ENCODE measurements at regions not wholly inside any gene's neighbourhood (a gene's known extent, or its start where the extent isn't known, plus 50 kb on each side); places are given as distances from the start of the nearest gene placed in this dataset.
"Not testable (repeated sequence)": the region's sequence is repeated elsewhere in the genome, so short reads cannot be mapped to it uniquely, and the experiment has no call there.

DNA sequence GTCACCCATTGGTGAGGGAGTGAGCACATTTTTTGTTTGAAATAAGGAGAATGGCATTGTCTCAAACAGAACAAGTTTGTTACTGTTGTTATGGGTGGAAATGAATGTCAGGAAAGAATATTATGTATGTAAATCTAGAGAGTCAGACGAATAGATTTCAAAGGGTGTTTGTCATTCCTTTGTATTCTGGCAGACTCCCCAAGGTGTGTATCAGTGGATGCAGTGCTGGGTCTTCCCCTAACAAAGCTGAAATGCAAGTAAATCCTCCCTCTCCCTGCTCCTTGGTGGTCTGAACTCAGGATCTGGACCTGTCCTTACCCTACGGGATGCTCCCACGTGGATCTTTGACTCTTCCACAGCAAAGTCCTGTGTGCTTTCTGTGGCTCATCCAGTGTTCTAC is 139.5 kb upstream of the ZNF516 start:
- DNase-seq (ENCODE audit: low spot score): no peak

DNA sequence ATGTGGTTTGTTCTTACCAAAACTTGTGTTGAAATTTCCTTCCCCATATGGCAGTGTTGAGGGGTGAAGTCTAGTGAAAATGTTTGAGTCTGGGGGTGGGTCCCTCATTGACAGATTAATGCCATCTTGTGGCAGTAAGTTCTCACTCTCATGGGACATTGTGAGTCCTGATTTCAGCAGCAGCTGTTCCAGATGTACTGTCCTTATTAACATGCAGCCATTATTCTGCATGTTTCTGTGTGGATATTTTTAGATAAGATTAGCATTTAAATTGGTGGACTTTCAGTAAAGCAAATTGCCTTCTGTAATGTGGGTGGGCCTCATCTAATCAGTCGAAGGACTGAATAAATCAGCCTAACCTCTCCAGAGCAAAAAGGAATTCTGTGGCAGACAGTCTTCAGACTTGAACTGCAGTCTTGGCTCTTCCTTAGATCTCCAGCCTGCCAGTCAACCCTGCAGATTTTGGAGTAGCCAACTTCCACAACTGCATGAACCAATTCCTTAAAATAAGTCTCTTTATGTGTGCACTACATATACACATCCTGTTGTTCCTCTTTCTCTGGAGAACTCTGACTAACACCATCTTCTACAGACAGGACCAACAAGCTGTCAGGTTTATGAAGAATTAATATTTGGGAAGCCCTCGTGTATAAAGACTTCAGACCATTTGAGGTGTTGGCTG is 138.7 kb upstream of the ZNF516 start:
- DNase-seq (ENCODE audit: low spot score): no peak

DNA sequence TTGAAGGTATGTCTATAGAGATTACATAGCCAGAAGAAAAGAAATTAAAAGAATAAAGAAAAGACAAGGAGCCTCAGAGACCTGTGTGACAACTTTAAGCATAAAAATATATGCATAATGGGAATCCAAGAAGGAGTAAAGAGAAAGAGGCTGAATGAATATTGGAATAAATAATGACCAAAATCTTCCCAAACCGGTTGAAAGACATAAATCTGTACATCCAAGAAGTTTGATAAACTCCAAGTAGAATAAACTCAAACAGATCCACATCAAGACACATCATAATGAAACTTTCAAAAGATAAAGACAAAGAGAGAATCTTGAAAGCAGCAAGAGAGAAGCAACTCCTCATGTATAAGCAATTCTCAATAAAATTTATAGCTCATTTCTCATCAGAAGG is 132.4 kb upstream of the ZNF516 start:
- no peak for DNase-seq (ENCODE audit: low spot score)

DNA sequence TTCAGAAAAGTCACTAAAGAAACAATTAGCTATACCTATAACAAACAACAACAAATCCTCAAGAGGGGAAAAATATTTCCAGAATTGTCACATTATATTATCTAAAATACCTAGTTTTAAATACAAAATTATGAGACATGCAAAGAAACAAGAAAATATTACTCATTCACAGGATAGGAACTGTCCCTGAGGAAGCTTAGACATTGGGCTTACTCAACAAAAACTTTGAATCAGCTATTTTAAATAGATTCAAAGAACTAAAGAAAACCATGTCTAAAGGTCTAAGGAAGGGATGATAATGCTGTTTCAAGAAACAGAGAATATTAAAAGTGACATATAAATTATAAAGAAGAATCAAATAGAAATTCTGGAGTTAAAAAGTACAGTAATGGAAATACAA is 131.9 kb upstream of the ZNF516 start:
- DNase-seq (ENCODE audit: low spot score): no peak

DNA sequence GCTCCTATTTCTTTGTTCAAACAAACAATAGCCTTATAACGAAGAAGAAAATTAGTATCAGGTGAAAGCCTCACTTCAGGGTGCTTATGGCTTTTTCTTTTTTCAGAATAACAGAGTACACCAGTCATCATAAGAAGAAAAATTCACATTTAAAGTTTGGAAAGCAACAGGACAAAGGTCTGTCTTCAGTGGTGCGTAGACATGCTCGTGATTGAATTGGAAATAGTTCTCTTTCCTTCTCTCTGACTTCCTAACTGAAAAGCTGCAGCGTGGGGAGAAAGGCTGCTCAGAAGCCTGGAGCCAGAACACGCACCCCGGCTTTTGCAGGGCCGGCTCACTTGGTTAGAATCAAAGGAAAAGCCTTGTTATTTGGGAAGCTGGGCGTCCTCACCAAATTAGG is 127.6 kb upstream of the ZNF516 start:
- no peak for DNase-seq (ENCODE audit: low spot score)

DNA sequence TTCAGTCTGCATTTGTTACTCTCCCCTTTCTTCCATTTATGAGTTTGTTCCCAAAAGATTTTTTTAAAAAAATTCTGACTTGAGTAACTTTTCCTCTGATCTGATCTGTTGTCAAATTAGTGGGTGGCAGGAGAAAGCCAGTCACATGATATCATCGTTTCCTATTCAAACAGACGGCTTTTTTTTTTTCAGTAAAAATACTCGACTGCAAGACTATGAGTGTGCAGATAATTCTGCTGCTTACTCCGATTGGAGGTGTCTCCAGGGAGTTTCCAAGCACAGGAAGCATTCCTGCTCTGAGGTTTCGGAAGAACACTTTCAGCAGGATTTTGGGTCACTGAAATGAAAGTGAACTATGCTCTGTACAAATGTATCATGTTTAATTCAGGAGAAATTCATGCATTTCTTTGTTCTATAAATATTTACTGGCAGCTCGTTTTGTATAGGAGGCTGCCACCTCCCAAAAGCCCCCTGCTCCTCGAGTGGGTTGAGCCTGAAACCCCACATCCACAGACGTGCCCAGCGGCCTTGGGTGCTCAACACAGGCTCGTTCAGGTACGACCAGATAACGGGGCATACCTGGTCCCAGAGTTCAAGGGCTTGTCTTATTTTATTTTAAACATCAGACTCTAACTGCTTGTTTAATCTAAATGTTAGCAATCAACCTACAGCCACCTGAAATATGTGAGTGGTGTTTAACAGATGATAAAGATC is 126.9 kb upstream of the ZNF516 start:
- no peak for DNase-seq (ENCODE audit: low spot score)

DNA sequence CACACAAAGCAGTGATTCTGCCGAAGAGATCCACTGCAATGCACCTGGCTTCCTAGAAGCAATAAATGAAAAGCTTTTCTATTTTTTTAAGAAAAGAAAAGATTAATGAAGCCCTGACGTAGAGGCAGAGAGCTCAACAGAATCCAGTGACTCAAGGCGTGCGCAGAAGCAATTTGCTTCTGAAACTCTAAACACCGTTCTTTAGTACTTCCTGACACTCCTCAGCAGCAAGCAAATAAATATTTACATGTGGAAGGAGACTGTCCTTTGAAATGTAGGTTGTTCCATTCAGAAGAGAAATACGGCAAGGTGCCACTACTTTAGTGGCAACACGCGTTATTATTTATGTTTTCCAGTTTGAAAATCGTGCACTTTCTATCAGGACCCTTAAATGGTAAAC is 126.2 kb upstream of the ZNF516 start:
- no peak for DNase-seq (ENCODE audit: low spot score)

DNA sequence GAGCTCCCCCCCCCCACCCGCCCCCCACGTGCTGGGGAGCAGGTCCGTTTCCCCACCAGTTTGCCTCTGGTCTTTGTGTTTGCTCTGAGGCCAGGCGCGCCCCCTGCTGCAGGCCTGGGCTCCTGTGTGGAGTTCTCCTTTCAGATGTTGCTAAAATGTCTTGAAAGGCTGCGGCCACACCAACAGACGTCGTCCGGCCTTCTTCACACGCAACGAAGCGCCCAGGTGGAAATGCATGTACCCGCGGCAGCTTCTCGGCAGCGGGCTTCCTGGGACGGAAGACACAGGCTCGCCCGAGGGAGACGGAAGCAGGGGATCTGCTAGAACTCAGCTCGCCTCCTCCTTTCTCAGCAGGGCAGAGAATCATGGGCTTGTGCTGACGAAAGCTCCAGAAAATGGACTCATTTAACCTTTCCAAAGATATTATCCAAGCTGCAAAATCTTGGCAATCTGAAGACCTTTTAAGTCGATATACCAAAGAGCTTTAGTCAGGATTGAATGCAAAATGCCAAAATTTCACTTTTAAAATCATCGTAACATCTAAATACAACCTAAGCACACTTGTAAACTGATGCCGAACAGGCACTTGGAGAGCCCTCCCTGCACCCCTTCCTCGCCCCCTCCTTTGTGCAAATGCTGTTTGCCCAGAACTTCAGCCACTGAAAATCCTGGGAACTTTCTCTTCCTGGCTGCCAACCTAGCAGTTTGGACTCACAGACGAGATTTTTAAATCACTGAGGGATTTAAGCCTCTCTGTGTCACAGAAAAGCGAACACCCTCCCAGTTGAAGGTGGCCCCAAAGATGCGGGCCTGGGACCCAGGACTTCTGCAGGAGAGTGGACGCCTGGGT is 125.5 kb upstream of the ZNF516 start:
- no peak for DNase-seq (ENCODE audit: low spot score)

DNA sequence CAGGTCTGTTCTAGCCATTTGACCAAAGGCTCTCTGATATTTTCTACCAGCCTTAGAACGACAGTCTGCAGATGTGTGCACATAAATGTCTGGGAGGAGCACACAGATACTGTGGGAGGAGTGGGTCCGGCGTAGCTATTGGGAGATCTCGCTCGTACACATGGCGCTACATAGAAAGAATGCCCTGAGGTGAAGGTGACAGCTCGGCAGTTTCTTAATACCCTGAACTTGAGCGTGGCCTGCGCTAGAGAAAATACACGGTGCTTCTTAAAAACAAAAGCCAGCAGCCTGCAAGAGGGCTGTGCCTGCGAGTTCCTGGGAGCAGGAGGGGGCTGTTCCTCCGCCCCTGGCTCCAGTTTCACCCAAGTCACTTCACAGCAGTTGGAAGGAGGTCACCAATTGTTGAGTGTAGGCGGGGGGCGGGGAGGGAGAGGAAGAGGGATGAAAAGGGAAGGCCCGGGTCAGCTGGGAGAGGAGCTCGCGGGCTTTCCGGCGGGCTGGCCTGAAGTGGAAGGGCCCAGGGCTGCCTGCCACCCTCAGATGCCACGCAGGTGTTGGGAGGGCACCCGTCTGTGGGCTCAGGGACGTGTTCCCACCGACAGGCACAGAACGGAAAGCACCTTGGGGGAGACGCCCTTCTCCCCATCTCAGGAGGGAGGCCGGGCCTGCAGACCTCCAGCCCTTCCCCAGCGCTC is 124.7 kb upstream of the ZNF516 start:
- DNase-seq (ENCODE audit: low spot score): peak; percentile 84

DNA sequence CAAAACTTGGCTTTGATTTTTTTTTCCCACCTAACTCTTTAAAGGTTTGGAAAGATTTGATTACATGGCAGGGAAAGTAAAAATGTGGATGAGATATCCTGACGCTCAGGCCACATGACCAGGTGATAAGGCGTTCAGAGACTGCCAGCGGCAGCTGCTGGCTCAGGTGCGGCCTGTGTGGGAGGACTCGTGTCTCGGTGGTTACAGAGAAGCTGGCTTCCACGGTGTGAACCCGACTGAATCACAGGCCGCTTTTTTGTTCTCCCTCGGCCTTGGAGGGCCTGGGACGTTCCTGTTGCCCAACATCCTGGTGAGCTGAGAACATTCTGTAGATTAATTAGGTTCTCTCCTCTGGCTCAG is 124.2 kb upstream of the ZNF516 start:
- no peak for DNase-seq (ENCODE audit: low spot score)

DNA sequence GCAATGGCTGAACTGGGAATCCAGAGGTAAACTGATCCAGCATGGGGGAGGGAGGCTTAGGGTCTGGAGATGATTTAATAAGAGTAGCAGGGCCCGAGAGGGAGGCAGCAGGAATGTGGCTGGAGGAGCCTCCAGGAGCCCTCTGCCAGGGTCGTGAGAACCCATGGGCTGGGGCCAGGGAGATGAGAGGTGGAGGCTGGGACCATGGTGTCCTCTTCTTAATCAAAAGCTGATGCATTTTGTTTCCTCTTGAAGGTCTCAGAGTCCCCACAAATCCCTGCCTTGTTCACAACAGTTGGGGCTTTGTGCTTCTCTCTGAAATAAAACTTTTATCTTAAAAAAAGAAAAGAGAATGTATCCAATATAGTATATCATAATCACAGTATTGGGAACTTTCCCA is 123.7 kb upstream of the ZNF516 start:
- DNase-seq (ENCODE audit: low spot score): no peak

DNA sequence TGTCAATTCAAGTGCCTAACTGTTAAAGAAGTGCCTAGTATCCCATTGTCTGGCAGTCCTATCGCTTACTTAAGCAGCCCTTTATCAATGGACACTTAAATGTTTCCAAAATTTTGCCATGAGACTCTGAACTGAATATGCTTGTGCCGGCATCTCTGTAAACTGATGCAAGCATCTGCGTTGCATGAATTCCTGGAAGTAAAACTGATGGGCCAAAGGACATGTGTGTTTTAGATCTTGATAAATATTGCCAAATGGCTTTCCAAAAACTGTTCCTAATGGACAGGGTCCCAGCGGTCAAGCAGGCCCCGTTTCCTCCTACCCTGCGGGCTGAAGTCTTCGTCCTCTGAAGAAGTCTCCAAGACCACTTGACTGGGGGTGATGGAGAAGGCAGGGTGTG is 121.3 kb upstream of the ZNF516 start:
- DNase-seq (ENCODE audit: low spot score): no peak

DNA sequence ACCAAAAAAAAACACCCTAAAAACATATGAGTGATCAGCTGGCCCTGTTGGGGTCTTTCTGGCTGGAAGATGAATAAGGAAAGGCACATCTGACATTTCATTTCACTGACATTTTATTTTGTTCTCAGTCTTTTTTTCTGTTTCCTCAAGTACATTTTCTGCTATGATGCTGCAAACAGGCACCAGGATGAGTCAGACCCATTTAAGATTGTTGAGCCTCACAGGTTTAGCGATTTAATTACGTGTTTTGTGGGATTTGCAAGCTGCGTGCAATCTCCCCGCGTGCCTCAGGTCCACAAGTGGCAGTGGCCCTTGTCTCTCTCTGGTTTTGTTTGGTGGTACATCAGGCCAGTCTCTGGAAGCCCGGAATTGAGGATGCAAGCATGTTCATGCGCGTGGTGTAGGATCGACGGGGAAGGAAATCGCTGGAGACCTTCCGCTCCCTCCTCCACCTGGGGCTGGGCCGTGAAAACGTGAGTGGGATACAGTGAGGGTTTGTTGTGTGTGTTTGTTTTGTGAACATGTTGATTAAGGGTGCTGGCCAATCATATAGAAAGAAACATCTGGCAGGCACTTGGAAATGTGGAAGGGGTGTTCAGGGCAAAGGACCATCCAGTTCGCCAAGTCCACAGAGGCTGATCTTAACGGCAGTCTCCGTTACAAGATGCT is 120.2 kb upstream of the ZNF516 start:
- no peak for DNase-seq (ENCODE audit: low spot score)

DNA sequence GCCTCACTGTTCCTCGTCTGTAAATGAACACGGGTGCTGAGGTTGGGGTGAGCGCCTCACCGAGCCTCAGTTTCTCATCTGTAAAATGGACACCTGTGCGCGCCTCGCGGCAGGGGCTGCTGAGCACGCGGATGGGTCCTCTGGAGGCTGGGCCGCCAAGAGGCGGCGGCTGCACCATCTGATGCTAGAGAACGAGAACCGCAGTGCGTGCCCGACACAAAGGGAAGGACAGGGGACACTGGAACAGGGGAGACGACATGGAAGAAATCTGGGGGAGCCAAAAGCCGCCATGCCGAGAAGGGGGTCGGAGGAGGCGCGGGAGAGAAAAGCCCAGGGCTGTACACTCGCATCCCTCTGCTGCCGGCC is 118.7 kb upstream of the ZNF516 start:
- no peak for DNase-seq (ENCODE audit: low spot score)

DNA sequence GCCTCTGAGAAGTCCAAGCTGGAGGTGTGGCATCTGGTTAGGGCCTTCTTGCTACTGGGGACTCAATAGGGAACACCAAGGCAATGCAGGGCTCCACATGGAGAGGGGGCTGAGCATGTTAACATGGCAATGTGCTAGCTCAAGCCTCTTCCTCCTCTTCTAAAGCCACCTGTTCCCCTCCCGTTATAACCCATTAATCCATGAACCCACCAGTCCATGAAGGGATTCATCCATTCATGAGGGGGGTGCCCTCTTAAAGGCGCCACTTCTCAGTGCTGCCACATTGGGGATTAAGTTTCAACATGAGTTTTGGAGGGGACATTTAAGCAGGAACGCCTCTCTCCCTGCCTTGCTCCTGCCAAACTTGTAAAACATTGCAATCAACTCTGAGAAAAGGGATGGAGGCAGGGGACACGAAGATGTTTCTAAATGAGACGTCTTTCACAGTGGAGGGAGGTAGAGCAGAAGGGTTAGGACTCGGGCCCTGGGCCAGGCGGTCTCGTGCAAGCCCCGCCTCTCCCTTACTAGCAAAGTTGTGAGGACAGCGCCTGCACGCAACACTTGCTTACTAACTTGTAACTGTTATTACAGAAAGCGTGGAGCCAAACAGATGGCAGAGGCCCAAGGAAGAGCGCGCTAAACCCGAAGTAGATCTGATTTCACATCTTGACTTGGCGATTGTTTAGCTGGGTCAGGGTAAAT is 118.2 kb upstream of the ZNF516 start:
- no peak for DNase-seq (ENCODE audit: low spot score)

DNA sequence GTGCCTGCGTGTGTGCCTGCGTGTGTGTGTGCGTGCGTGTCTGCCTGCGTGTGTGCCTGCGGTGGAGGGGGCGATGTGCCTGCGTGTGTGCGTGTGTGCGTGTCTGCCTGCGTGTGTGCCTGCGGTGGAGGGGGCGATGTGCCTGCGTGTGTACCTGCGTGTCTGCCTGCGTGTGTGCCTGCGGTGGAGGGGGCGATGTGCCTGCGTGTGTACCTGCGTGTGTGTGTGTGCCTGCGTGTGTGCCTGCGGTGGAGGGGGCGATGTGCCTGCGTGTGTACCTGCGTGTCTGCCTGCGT is 116.7 kb upstream of the ZNF516 start:
- DNase-seq (ENCODE audit: low spot score): not testable (repeated sequence)

DNA sequence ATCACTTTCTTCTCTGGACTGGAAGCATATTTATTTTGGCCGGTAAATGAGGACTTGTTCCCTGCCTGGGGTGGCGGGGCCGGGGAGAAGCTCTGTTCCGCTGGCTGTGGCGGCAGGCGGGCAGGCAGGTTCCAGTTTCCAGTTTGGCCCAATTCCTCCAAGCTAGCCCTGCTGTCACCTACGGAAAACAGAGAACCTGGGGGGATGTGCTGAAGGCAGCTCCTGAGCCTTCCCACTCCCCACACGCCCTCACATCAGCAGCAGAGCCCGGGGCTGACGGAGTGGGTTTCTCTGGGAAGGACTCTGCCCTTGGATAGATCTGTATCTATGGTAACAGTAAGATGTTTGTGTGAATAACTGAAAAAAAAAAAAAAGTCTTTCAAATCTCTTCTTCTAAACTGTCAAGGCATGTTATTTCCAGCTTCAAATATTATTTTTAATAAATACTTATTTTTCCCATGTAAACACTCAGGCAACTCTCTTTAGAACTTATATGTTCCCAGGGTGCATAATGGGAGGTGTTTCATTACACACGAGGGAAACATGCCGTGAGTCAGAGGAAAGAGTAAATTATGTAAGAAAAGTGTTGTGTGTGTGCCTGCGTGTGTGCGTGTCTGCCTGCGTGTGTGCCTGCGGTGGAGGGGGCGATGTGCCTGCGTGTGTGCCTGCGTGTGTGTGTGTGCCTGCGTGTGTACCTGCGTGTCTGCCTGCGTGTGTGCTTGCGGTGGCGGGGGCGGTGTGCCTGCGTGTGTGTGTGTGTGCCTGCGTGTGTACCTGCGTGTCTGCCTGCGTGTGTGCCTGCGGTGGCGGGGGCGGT is 116.1 kb upstream of the ZNF516 start:
- DNase-seq (ENCODE audit: low spot score): no peak

DNA sequence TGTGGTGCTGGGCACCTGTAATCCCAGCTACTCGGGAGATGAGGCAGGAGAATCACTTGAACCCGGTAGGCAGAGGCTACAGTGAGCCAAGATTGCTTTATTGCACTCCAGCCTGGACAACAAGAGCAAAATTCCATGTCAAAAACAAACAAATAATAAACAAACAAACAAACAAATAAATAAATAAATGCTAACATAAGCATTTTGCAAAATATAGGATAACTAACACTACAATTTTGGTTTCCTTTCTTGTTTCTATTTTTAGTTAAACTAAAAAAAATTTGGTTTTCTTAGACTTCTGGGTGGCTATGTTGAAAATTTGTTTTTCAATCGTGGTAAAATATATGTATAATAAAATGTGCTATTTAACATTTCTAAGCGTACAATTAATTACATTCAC is 115.0 kb upstream of the ZNF516 start:
- DNase-seq (ENCODE audit: low spot score): no peak

DNA sequence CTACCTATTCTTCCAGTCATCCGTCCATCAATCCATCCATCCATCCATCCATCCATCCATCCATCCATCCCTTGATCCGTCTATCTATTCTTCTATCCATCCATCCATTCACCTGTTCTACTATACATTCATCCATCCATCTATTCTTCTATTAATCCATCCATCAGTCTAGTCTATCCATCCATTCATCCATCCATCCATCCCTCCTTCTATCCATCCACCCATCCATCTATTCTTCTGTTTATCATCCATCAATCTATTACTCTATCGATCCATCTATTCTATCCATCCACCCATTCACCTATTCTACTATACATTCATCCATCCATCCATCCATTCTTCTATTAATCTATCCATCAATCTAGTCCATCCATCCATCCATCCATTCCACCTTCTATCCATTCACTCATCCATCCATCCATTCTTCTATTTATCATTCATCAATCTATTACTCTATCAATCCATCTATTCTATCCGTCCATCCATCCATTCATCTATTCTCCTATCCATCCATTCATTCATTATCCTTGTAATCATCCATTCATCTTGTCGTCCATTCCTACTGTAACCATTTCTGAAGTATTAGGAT is 110.4 kb upstream of the ZNF516 start:
- DNase-seq (ENCODE audit: low spot score): no peak

DNA sequence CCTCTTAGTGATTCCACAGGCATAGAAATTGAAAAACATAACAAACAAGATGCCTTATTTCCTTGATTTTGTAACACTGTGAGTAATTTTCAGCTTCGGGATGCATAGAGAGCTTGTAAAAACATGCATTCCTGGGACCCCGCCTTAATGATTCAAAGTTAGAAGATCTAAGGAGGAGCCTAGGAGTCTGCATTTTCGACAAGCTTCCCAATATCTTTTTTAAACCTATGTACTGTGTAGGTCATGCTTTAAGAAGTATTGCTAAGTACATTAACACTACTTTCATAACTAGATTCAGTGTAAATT is 109.8 kb upstream of the ZNF516 start:
- DNase-seq (ENCODE audit: low spot score): no peak

Data from ecto neural progenitor cell (in vitro differentiated cells).